ENCODE measurements at regions not wholly inside any gene's neighbourhood (a gene's known extent, or its start where the extent isn't known, plus 50 kb on each side); places are given as distances from the start of the nearest gene placed in this dataset.

DNA sequence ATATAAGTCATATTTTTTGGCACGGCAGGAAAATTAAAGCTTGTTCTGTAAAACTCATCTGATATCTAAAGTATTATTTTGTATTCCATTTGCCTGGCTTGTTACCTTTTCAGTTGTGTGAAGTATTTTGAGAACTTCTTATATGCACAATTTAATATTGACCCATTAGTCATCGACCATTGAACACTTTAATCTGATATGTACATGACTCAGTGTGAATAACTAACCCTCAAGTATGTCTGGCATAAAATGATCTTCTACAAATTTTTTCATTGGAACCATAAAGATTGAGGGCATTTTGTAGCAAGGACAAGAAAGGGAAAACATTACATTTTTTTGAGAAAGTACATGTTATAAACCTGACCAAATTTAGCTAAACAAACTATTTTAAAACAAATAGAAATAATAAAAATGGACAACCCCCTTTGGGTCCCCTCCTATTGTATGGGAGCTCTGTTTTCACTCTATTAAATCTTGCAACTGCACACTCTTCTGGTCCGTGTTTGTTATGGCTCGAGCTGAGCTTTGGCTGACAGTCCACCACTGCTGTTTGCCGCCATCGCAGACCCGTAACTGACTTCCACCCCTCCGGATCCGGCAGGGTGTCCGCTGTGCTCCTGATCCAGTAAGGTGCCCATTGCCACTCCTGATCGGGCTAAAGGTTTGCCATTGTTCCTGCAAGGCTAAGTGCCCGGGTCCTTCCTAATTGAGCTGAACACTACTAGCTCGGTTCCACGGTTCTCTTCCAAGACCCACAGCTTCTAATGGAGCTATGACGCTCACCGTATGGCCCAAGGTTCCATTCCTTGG lies 118.8 kb downstream of the SLC6A15 start:
- Histone ChIP-seq H3K27ac (replicated peaks) (no peak overlapping the region), H3K36me3 (no peaks in the 10 kb centered on the region), H3K4me1 (no peaks in the 10 kb centered on the region), H3K27me3 (ENCODE audit: low read depth) (no peaks in the 10 kb centered on the region), H3K4me3 (no peak overlapping the region), H3K9me3 (replicated peaks) (no peaks in the 10 kb centered on the region)
- DNase-seq = no peak
- TF ChIP-seq, protein P1, sequence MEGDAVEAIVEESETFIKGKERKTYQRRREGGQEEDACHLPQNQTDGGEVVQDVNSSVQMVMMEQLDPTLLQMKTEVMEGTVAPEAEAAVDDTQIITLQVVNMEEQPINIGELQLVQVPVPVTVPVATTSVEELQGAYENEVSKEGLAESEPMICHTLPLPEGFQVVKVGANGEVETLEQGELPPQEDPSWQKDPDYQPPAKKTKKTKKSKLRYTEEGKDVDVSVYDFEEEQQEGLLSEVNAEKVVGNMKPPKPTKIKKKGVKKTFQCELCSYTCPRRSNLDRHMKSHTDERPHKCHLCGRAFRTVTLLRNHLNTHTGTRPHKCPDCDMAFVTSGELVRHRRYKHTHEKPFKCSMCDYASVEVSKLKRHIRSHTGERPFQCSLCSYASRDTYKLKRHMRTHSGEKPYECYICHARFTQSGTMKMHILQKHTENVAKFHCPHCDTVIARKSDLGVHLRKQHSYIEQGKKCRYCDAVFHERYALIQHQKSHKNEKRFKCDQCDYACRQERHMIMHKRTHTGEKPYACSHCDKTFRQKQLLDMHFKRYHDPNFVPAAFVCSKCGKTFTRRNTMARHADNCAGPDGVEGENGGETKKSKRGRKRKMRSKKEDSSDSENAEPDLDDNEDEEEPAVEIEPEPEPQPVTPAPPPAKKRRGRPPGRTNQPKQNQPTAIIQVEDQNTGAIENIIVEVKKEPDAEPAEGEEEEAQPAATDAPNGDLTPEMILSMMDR (IDR thresholded peaks at IDR 0.05; ENCODE audit: borderline replicate concordance) = no peak
- intact Hi-C loops (cut with micrococcal nuclease) = no loop called here

DNA sequence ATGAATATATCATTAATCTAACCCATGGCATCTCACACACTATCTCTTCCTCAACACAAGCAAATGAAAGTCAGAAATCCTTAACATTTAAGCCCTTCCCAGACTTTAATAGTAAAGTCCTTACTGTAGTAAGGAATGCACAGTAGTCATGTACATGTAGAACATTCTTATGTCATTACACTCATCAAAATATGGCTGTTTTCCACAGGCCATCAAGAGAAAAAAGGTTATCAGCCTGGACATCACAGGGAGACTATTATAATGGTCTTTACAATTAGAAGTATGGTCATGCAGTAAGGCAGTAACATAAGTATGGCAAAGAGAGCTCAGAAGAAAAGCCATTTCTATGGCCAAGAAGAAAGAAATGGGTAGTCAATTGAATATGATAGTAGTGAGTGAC lies 121.2 kb downstream of the SLC6A15 start:
- Histone ChIP-seq H3K36me3 (no peaks in the 10 kb centered on the region), H3K4me1 (no peaks in the 10 kb centered on the region), H3K9me3 (replicated peaks) (no peaks in the 10 kb centered on the region), H3K27ac (replicated peaks) (no peak overlapping the region), H3K4me3 (no peak overlapping the region), H3K27me3 (ENCODE audit: low read depth) (no peaks in the 10 kb centered on the region)
- intact Hi-C loops (cut with micrococcal nuclease) = no loop called here
- TF ChIP-seq, protein P1 (IDR thresholded peaks at IDR 0.05; ENCODE audit: borderline replicate concordance) = no peak
- DNase-seq = no peak

DNA sequence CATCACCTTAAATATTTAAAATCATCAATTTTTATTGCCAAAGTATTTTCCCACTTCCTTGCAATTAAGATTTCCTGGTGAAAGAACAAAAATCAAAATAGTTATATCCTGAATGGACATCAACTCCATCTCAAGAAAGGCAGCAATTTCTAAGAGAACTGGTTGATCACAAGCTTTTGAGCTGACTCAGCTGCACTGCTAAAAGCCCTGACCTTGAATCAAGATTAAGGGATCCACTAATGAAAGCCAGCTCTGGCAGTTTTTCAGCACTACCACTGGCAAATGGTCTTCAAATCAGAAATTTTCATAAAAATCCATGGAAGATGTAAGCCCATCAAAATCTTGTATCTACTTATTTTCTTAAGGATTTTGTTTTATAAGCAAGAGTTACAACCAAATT lies 123.4 kb downstream of the SLC6A15 start:
- TF ChIP-seq, protein P1 (IDR thresholded peaks at IDR 0.05; ENCODE audit: borderline replicate concordance) = no peak
- Histone ChIP-seq H3K4me3 (no peak overlapping the region), H3K27me3 (ENCODE audit: low read depth) (no peaks in the 10 kb centered on the region), H3K4me1 (no peaks in the 10 kb centered on the region), H3K36me3 (no peaks in the 10 kb centered on the region), H3K27ac (replicated peaks) (no peak overlapping the region), H3K9me3 (replicated peaks) (no peaks in the 10 kb centered on the region)
- intact Hi-C loops (cut with micrococcal nuclease) = no loop called here
- DNase-seq = no peak

DNA sequence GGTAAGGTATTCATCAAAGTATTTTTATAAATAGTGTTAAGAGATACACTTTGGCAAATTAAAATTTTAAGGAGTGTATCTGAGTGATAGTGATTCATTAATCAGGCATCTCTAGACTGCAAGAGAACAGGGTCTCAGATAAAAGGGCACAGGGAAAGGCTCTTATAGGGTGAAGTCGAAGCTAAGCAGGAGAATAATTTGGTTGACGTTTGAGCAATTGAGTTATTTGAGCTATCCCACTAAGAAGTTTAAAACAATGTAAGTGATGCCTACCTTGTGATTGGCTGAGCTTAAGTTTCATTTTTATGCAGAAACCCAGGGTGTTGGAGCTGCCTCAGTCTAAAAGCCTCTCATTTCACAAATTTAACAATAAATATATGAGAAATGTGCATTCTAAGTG lies 125.3 kb downstream of the SLC6A15 start:
- DNase-seq = no peak
- intact Hi-C loops (cut with micrococcal nuclease) = no loop called here
- Histone ChIP-seq H3K27me3 (ENCODE audit: low read depth) (no peaks in the 10 kb centered on the region), H3K4me3 (no peak overlapping the region), H3K4me1 (no peaks in the 10 kb centered on the region), H3K9me3 (replicated peaks) (no peaks in the 10 kb centered on the region), H3K36me3 (no peaks in the 10 kb centered on the region), H3K27ac (replicated peaks) (no peak overlapping the region)
- TF ChIP-seq, protein P1 (IDR thresholded peaks at IDR 0.05; ENCODE audit: borderline replicate concordance) = no peak

DNA sequence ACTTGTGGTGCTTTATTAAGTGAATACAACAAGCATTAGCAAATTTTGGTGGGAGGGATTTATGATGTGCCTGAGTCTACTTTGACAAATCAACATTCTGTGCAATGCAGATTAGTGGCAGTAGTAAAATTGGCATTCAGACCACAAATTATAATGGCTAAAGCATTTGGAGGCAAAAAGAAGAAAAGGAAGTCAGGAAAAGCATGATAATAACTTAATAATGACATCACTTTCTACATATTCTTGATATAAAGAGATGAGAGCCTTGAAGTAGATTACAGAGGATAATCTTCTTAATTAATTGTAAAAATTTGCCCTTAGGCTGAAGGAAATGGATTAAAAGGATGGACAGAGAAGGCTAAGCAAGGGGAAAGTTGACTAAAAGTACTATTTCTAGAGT lies 126.0 kb downstream of the SLC6A15 start:
- H3K27me3 ChIP-seq (ENCODE audit: low read depth) = no peaks in the 10 kb centered on the region
- H3K4me3 ChIP-seq = no peak overlapping the region
- no peaks in the 10 kb centered on the region for H3K36me3 ChIP-seq
- no peaks in the 10 kb centered on the region for H3K4me1 ChIP-seq
- no peak overlapping the region for H3K27ac ChIP-seq (replicated peaks)
- DNase-seq = no peak
- TF ChIP-seq, protein P1 (IDR thresholded peaks at IDR 0.05; ENCODE audit: borderline replicate concordance) = no peak
- no peaks in the 10 kb centered on the region for H3K9me3 ChIP-seq (replicated peaks)
- intact Hi-C loops (cut with micrococcal nuclease) = no loop called here
